Activated naive CD4-positive, alpha-beta T cell treated with Interleukin-2 at 50 U/mL for 16 hours (primary cell): ENCODE measurements at regions not wholly inside any gene's neighbourhood (a gene's known extent, or its start where the extent isn't known, plus 50 kb on each side); places are given as distances from the start of the nearest gene placed in this dataset.
"Not testable (repeated sequence)": the region's sequence is repeated elsewhere in the genome, so short reads cannot be mapped to it uniquely, and the experiment has no call there.

ENCODE experiments used
- DNase-seq: peaks from one replicate; pipeline ENCODE4 v3.0.0-alpha.2; 2020

DNA sequence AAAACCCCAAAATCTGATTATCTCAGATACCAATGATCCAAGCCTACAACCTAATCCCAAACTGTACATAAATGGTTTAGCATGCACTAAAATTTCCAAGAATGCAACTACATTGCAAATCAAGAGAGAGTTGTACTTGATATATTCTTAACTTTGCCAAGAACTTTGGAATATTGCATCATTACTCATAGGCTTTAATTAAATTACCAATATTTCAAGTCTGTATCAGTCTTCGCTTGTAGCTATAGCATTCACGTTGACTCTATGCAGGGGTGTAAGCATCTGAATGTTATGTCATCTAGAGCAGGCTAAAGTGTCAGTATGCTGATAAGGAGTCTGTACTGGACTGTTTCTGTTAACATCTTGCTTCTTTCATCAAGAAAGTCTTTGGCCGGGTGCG is 56.3 kb downstream of the FOXI3 start:
- no peak for DNase-seq

DNA sequence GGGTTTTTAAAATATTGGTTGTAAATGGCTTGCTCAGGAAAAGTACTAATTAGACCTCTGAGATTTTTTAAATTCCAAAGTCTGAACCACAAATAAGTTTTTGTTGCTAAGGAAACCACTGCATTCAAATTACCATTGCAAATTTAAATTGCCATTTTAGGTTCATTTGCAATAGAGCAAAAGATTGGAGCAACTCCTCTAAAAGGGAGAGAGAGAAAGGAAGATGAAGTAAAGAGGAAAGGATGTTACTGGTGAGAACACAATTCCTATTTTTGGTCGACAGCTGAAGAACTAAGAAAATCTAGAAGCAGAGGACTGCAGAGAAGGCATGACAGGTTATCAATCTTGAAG is 74.9 kb downstream of the FOXI3 start:
- no peak for DNase-seq

DNA sequence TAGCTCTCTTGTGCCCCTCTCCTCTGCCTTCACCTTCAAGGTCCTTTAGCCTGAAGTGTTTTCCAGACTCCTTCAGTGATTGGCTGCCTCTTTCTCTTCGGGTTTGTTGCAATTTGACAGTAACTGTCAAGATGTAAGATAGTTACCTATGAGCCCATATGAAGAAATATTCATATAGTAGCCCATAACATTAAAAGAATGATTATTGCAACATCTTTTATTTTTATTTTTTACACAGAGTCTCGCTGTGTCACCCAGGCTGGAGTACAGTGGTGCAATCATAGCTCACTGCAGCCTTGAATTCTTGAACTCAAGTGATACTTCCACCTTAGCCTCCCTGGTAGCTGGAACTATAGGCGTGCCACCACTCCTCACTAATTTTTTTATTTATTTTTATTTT is 80.5 kb downstream of the FOXI3 start:
- no peak for DNase-seq

DNA sequence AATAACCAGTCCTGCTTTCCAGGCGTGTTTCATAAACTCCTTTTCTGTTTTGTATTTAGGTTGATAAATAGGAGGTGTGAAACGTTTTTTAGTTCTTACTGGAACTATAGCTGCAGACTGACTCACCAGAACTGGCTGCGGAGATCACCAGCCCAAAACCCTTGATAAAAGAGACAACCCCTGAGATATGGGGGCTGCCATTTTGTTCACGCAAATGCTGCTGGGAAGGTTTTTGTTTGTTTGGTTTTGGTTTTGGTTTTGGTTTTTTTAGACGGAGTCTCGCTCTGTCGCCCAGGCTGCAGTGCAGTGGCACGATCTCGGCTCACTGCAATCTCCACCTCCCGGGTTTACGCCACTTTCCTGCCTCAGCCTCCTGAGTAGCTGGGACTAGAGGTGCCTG is 87.1 kb downstream of the FOXI3 start:
- DNase-seq, result not testable (repeated sequence)

DNA sequence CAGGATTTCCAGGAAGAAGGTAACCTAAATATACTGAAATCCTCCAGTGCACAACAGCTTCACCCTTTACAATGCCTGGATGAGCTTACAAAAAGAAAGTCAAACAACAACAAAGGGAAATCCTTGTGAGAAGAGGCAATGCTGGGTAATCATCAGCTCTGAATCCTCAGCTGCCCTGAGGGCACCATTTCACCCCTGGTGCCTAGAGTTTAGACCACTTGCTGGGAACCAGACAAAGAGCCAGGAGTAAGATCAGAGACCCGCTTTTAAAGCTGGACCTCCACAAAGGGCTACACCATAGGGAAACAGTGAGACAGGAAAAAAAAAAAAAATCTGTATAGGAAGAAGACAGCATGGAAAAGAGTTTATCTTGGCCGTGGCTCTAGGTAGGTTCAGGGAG is 97.0 kb downstream of the FOXI3 start:
- DNase-seq, result no peak

DNA sequence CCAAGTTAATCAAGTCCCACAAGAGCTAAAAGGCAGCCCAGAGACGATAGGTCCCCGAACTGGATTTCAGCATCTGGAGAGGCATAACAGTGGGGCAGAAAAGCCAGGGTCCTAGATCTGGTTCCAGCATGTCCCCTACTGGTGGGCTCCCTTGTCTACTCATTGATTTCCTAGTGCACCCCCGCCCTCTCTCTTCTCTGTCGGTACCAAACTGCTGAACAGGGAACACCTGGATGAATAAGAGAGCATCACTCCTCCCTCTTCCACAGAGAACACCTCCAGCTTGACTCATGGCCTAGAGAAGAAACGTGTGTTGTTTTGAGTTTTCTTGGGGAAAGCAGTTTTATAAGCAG is 101.3 kb downstream of the FOXI3 start:
- DNase-seq, result no peak

DNA sequence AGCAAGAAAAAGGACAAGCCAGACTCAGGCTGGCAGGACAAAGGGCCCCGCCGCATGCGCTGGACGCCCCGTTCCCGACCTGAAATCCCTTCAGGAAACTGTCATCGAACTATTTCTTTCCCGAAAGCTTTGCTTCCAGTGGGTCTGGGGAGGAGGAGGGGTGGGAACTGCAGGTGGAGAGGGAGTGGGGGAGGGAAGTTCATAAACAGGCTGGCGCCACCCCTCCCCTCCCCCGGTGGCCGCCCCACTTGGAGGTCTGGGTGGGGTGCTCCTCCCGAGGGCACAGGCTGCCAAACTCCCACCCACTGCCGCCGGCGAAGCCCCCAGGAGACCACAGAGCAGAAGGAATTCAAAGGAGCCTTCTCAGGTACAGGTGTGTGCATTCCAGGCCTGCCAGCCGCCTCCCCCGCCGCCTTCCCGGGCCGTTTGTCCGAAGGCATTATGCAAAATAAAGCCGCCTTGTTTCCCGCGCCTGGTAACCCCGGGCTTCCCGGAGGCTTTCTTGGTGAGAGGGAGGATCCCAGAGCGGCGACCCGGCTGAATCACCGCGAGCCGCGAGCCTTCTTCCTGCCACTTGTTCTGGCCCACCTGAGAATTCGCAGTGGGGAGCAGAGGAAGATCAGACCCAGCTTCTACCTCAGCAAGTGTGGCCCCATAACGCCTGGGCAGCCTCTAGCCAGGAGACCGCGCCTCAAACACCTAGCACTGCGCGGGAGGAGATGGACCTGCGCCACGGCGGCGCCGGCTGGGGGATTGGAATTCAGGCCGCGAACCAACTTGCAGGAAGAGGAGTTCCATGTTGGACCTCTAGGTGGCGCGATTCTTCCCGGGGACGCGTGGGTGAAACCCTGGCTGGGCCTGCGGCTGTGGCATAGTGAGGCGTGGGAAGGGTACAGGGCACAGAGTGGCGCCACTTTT is 101.9 kb downstream of the FOXI3 start:
- DNase-seq, result peak; percentile 70

DNA sequence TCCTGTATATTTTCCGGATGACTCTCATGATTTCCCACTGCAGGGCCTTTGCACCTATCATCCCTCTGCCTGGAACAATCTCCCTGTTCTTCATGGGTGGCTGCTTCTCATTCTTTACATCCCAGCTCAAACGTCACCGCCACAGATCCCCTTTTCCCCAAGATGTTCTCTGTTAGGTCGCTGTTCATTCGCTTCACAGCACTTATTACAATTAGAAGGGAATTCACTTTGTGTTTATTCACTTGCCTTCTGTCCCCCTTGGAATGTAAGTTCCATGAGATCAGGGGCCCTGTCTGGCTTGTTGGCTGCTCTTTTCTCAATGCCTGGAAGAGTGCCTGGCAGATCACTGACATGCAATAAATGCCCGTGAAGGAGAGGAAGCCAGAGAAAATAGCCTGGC is 106.7 kb downstream of the FOXI3 start:
- no peak for DNase-seq

DNA sequence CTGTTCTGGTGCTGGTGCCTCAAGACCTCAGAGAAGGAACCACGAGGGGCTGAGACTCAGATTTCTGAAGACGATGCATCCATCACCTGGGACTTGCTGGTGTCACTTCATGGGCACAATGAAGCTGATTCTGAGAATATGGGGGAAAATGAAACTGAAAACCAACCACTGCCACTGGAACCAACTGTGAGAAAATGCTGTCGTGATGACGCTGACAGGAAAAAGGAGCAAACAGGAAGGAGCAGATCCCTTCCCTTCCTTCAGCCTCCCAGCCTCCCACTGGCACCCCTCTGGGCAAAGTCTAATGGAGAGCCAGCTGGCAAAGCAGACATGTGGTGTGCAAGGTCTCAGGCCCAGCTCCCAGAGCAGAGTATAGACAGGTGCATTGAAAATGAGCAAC is 109.7 kb downstream of the FOXI3 start:
- DNase-seq, result no peak

DNA sequence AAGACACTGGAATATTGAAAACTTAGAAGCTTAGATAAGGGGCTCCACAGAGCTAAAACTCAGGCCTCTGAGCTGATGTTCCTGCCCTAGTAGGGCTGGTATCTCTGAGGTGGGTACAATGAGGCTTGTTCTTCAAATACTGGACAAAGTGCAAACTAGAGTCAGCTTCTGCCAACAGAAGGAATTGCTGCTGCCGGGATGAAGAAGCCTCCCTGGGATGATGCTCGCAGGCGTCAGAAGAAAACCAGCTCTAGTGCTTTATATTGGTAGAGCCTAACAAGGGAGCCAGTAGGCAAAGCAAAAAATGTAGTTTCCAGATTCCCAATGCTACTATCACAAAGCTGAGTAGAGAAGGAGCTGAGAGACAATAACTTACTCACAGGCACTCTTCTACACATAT is 118.1 kb downstream of the FOXI3 start:
- DNase-seq, result no peak

DNA sequence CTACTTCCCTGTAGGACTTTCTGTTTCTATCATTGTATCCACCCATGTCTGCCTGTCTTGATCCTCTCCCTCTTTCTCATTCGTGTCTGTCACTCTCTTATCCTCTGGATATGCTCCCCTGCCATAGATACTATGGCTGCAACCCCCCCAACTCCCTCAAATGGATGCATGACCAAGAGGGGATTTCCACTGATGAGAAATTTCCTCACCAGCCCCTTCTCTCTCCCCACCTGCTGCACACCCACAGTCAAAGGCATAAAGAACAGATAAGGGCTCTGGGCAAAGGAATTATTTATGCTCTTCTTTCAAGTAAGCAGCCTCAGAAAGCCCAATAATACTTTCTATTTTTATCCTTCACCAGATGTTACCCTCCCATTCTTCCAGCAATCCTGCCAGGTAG is 121.3 kb downstream of the FOXI3 start:
- DNase-seq, result no peak

DNA sequence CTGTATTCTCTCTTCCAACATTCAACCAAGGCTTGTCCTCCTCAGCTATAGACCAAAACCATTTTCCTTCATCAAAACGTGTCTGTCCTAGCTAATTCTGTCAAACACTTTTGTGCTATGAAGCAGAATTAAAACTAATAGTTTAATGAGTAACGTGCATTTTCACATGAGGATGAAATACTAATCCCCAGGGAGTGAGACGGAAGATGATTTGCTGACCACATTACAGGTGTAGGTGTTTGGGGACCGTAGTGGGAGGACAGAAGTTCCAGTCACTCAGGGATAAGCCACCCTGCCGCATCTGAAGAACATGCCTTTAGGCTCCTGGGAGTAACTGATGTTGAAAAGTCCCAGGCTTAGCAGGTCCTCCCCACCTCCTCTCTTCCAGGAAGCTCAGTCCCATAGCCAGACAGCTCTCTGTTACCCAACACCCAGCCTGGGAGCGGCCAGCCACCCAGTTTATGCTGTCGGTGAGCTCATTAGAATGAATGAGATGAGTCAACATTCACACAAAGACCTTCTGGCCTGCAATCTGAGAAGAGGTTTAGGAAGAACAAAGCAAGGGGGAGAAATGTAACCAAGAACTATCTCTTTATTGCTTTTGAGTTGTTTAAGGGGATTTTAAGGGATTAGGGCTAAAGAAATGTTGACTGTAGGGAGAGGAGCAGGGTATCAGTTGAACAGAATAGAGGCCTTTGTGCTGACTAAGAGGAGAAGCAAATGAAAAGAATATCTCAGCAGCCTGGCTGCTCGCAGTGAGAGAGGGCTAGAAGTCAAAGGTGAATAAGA is 122.5 kb downstream of the FOXI3 start:
- DNase-seq, result no peak

DNA sequence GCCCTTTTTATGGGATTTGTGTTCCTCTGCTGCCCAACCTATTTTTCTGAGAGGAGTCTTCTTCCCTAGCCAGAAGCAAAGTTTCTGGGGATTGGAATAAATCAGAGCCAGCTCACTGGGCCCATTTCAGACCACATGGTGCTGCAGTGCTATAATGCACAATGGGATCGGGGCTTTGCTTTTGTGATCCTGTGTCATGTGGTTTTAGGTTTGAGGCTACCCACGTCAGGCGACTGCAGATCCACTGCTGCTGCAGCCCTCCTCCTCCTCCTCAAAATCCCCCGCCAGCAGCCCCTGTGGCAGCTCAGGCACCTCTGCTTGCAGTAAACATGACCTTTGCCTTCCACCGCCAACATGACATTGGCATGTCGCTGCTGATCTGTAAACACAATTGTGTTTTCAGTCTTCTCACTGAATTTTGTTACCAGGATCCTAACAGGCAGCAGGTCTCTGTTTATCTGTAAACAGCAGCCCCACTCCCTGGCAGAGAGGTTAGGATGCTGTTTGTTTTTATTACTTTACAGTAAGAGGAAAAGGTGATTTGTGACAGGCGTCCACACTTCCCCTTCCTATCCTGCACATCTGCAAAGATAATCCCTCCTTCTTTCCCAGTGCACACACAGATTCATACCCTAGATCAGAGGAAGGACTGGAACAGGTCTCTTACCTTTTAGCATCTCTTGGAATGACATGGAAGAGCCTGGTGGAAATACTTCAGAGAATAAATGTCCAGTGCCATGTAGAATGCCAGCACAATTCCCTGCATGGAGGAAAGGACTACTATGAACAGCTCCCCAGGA is 130.8 kb downstream of the FOXI3 start:
- DNase-seq, result no peak

DNA sequence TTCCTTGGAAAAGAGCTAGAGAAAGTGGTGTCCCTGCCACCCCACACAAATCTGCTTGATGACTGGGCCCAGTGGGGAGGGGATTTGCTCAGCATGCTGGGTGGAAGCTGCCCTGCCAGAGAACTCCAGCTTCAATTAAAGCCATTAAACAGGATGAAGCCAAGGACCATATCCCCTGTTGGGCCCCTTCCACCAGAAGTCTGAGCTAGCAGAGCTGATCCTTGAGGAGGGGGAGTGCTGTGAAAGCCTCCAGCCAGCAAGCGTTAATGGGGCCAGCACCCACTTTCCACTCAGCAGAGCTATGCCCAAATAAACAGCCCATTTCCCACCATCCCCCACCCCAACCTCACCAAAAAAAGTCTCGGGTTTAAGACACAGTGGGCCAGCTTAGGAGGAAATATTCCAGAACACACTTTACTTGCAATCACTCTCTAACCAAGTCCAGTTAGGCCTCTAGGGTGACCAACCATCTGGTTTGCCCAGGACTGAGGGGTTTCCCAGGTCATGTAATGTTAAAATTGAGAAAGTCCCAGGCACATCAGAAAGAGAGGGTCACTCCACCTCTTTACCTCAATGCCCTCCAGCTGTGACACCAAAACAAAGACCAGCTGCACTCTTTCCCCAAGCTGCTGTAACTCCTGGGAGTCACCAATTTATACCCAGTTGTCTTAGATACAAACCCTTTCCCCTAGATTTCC is 132.3 kb downstream of the FOXI3 start:
- DNase-seq, result no peak

DNA sequence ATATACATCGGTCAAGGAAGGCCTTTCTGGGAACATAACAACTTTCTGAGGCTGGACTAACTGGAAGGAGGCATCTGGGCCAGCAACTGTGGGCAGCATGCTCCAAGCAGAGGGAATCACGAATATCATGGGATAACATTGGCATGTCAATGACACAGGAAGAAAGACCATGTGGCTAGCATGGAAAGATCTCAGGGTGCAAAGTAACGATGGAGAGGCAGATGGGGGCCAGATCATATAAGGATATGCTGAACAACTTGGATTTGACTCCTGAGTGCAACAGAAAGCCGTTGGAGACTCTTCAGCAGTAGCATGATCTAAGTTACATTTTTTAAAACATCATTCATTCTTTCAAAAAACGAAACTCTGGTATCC is 133.6 kb downstream of the FOXI3 start:
- no peak for DNase-seq

DNA sequence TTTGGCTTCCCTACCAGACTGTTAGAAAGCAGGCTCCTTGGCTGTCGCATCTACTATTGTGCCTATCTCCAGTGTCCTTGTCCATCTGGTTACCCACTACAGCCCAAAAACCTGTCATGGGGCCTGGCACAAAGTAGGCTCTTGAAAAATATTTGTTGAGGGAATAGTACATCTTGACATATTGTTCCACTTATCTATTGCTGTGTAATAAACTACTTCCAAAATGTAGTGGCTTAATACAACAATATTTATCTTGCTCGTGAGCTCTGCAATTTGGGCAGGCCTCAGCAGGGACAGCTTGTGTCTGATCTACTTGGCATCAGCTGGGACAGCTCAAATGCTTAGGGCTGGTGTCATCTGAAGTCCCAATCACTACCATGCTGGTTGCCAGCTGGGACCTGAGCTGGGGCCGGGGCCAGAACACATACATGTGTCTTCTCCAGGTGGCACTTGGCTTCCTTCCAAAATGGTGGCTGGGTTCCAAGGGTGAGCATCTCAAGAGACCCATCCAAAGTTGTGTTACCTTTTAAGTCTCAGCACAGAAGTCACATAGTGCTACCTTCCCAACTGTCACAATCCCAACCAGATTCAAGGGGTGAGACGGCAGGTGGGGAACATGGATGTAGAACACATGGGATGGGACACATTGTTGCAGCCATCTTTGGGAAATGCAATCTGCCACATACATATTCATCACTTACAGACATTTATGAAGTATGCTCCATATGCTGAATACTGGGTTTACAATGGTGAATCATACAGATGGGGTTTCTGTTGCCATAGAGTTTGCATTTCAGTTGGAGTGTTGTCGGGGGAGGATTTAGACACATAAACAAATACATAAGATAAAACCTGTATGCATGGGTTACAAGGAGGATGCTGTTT is 134.2 kb downstream of the FOXI3 start:
- no peak for DNase-seq

DNA sequence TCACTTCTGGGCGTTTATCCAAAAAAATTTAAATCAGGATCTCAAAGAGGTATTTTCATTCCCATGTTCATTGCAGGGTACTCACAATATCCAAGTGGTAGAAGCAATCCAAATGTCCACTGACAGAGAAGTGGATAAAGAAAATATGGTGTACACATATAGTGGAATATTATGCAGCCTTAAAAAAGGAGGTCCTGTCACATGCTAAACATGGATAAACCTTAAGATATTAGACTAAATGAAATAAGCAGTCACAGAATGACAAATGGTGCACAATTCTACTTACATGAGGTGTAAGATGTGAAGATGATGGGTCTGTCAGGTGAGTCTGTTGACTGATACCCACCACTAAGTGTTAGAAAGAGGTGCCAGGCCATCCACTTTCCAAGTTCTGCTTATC is 140.6 kb downstream of the THNSL2 start:
- DNase-seq, result no peak

DNA sequence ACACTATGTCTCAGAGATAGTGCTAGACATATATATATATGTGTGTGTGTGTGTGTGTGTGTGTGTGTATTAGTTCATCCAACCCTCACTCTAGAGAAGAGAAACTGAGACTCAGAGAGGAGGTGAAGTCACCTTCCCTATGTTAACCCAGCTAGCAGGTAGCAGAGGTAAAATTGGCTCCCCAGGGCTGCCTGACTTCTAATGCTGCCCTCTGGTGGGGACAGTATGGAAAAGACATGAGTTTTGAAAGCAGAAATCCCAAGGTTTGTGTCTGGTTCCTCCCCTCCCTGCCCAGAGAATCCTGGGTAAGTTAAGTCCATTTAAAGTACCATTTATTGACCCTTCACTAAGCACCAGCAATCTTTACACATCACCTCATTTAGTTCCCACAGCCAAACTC is 137.7 kb downstream of the THNSL2 start:
- DNase-seq, result no peak

DNA sequence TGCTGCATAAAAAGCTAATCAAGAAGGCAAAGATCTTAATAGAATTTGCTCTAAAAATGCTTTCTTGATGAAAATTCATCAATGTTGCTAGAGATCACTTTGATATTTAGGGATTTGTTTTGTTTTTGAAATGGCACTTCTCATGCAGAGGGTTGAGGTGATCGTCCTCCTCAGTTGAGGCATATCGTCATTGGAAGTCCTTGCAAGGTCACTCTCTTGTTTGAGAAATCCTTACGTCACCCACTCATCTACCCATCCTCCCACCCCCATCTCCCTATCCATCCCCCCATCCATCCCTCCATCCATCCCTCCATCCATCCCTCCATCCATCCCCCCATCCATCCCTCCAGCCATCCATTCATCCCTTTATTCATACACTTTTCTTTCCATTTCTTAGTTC is 133.7 kb downstream of the THNSL2 start:
- DNase-seq, result no peak

DNA sequence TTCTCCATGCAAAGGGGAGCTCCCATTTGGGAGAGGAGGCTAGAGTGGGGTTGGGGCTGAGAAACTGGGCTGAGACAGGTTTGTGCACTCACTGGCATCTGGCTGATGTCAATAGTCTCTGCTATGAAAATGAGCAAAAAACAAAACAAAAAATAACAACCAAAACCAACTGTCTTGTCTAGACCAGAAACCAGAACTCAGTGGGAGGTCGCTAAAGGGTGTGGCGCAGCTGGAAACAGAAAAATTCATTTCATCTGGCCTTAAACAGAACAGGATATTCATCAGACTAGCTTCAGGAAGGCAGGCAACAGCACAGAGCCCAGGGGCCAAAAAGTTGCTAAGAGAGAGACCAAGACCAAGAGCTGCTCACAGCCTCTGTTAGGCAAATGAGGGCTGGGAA is 126.1 kb downstream of the THNSL2 start:
- DNase-seq, result no peak

DNA sequence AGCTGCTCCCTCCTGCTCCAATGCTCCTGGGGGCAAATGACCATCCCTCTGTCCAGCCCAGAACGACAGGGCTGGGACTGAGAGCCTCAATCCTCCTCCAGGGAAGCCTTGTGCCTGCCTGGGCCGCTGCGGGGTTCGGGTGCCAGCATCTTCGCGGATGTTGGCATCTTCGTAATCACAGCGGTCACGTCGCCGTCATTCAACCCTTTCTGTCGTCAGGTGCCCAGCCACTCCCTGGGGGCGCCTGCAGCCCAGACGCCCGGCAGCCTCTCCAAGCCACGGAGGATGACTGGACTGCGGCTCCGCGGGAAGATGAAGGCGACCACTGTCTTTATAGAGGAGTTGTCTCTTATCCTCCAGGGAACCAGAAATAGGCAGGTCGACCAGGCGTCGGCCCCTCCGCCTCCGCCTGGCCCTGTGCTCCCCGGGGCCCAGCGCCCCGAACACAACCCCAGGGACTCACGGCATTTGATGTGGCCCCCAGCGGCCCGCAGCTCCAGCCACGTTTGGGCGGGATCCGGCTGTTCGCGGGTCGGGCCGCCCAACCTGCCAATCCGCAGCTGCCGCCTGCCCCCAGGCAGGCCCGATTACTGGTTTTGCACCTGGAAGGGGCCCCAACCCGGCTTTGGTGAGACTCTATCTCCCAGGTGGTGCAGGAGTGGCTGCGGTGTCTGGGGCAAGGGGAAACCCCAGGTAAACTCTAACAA is 113.9 kb downstream of the THNSL2 start:
- no peak for DNase-seq
